ENCODE measurements at regions not wholly inside any gene's neighbourhood (a gene's known extent, or its start where the extent isn't known, plus 50 kb on each side); places are given as distances from the start of the nearest gene placed in this dataset.

GRCh38 chr6:167398214-167399050 lies 73.5 kb downstream of the TTLL2 start (continued):
- TF ChIP-seq GABPB1 (CRISPR knock-in tag; IDR thresholded peaks at IDR 0.05) (peak; percentile 50; the same call in 1 of the 2 replicates), TFDP2 (CRISPR knock-in tag; IDR thresholded peaks at IDR 0.05) (peak; percentile 54; the same call in 1 of the 2 replicates), SIN3A (IDR thresholded peaks at IDR 0.05; ENCODE audit: borderline replicate concordance, low read depth, low read length) (0 out of 2 replicates have a peak, but pooled peaks have one; percentile 44), GLMP (CRISPR knock-in tag; IDR thresholded peaks at IDR 0.05; ENCODE audit: borderline replicate concordance) (no peak), ZNF292 (CRISPR knock-in tag; IDR thresholded peaks at IDR 0.05; ENCODE audit: borderline replicate concordance, low read depth) (peak; percentile 97), NCOA1 (CRISPR knock-in tag; IDR thresholded peaks at IDR 0.05) (peak; percentile 98; the same call in 1 of the 2 replicates), HMG20B (CRISPR knock-in tag; conservative IDR thresholded peaks at IDR 0.05) (peak; percentile 100), ZSCAN12 (CRISPR knock-in tag; IDR thresholded peaks at IDR 0.05) (no peak), BRCA1 (CRISPR knock-in tag; IDR thresholded peaks at IDR 0.05) (peak; percentile 99), HHEX (CRISPR knock-in tag; IDR thresholded peaks at IDR 0.05) (peak; percentile 95), IRF9 (CRISPR knock-in tag; IDR thresholded peaks at IDR 0.05; ENCODE audit: borderline replicate concordance) (no peak), ZBTB44 (CRISPR knock-in tag; IDR thresholded peaks at IDR 0.05) (no peak), ATM (IDR thresholded peaks at IDR 0.05; ENCODE audit: borderline replicate concordance) (no peak), GATAD1 (CRISPR knock-in tag; IDR thresholded peaks at IDR 0.05) (peak; percentile 70), HNRNPL (IDR thresholded peaks at IDR 0.05; ENCODE audit: low read depth, low read length) (no peak), REPIN1 (CRISPR knock-in tag; IDR thresholded peaks at IDR 0.05; ENCODE audit: borderline replicate concordance, low read depth) (peak; percentile 98), CEBPG (CRISPR knock-in tag; IDR thresholded peaks at IDR 0.05) (peak; percentile 70), ZNF326 (CRISPR knock-in tag; IDR thresholded peaks at IDR 0.05; ENCODE audit: borderline replicate concordance) (no peak), SOX5 (CRISPR knock-in tag; IDR thresholded peaks at IDR 0.05; ENCODE audit: borderline replicate concordance) (peak; percentile 98)
- TF ChIP-seq, protein P1, sequence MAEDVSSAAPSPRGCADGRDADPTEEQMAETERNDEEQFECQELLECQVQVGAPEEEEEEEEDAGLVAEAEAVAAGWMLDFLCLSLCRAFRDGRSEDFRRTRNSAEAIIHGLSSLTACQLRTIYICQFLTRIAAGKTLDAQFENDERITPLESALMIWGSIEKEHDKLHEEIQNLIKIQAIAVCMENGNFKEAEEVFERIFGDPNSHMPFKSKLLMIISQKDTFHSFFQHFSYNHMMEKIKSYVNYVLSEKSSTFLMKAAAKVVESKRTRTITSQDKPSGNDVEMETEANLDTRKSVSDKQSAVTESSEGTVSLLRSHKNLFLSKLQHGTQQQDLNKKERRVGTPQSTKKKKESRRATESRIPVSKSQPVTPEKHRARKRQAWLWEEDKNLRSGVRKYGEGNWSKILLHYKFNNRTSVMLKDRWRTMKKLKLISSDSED (CRISPR knock-in tag; IDR thresholded peaks at IDR 0.05): no peak
- TF ChIP-seq, protein P2, sequence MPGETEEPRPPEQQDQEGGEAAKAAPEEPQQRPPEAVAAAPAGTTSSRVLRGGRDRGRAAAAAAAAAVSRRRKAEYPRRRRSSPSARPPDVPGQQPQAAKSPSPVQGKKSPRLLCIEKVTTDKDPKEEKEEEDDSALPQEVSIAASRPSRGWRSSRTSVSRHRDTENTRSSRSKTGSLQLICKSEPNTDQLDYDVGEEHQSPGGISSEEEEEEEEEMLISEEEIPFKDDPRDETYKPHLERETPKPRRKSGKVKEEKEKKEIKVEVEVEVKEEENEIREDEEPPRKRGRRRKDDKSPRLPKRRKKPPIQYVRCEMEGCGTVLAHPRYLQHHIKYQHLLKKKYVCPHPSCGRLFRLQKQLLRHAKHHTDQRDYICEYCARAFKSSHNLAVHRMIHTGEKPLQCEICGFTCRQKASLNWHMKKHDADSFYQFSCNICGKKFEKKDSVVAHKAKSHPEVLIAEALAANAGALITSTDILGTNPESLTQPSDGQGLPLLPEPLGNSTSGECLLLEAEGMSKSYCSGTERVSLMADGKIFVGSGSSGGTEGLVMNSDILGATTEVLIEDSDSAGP (CRISPR knock-in tag; IDR thresholded peaks at IDR 0.05; ENCODE audit: borderline replicate concordance): peak; percentile 83
